Progenitor cell of endocrine pancreas (in vitro differentiated cells): ENCODE measurements at regions not wholly inside any gene's neighbourhood (a gene's known extent, or its start where the extent isn't known, plus 50 kb on each side); places are given as distances from the start of the nearest gene placed in this dataset.

Source experiments
- DNase-seq: peaks from one replicate; pipeline ENCODE4 v3.0.0; 2021; ENCODE audit warnings: low spot score; ENCODE audit not compliant: unreplicated experiment
- H3K27ac Mint-ChIP-seq: 2 replicates; pipeline ENCODE4 v1.8.0; 2021; ENCODE audit warnings: mild to moderate bottlenecking, moderate library complexity, mixed read lengths
- H3K27me3 Mint-ChIP-seq: 2 replicates; pipeline ENCODE4 v1.8.0; 2021; ENCODE audit warnings: mixed read lengths
- H3K36me3 Mint-ChIP-seq: 2 replicates; pipeline ENCODE4 v1.8.0; 2022; ENCODE audit warnings: mixed read lengths; ENCODE audit not compliant: insufficient read depth
- H3K4me1 Mint-ChIP-seq: 2 replicates; pipeline ENCODE4 v1.8.0; 2021; ENCODE audit warnings: low read depth, mixed read lengths
- H3K4me3 Mint-ChIP-seq: 2 replicates; pipeline ENCODE4 v1.8.0; 2021; ENCODE audit warnings: low read depth, mild to moderate bottlenecking, moderate library complexity, mixed read lengths
- H3K9me3 Mint-ChIP-seq: 2 replicates; pipeline ENCODE4 v1.8.0; 2021; ENCODE audit warnings: low read depth, mixed read lengths
- TF ChIP-seq, protein P1 (sequence below): fragments of 200-600 bp; sonication (generic); IDR thresholded peaks from one replicate; pipeline ENCODE4 v1.5.0; 2021; ENCODE audit warnings: antibody characterized with exemption, mild to moderate bottlenecking; ENCODE audit not compliant: unreplicated experiment

DNA sequence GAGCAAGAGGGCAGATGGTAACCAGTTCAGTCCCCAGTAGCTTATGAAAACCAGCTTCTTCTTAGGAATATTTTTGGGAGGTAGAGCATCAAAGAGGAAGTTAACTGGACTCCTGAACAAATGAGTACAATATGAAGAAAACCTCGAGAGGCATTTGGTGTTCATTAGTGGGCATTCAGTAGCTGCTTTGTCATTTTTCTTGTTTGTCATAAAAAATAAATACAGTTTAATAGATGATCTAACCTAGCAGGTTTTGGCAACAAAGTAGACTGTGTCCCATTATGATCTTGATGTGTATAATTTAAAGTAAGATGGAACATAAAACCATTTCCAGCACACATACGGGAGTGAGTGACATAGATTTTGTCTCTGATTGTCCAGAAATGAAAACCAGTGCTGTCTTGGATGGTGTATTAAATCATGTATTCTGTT, 173.1 kb downstream of the HS3ST3A1 start:
- DNase-seq = no peak
- Mint-ChIP-seq H3K9me3 (peaks cover 3% of the 10 kb centered on the region), H3K27me3 (no peaks in the 10 kb centered on the region), H3K36me3 (no peaks in the 10 kb centered on the region), H3K4me1 (peaks cover 11% of the 10 kb centered on the region), H3K27ac (no peak overlapping the region), H3K4me3 (no peak overlapping the region)
- TF ChIP-seq, protein P1, sequence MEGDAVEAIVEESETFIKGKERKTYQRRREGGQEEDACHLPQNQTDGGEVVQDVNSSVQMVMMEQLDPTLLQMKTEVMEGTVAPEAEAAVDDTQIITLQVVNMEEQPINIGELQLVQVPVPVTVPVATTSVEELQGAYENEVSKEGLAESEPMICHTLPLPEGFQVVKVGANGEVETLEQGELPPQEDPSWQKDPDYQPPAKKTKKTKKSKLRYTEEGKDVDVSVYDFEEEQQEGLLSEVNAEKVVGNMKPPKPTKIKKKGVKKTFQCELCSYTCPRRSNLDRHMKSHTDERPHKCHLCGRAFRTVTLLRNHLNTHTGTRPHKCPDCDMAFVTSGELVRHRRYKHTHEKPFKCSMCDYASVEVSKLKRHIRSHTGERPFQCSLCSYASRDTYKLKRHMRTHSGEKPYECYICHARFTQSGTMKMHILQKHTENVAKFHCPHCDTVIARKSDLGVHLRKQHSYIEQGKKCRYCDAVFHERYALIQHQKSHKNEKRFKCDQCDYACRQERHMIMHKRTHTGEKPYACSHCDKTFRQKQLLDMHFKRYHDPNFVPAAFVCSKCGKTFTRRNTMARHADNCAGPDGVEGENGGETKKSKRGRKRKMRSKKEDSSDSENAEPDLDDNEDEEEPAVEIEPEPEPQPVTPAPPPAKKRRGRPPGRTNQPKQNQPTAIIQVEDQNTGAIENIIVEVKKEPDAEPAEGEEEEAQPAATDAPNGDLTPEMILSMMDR = no peak

DNA sequence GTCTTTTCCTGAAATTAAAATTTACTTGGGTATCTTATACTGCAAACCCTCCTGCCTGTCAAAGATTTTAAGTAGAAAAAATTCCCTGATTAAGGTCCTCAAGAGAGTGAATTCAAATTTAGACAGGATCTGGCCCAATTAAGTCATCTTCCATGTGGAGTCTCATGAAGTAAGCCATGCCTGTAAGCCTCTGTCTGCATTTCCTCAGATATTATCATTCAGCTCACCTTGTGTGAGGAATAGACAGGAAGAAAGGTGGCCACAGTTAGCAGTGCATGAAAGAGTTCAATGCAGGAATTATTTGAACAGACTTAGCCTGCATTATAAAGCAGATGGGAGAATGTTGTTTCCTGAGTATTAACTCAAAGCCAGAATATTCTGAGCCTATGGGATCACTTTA, 174.7 kb downstream of the HS3ST3A1 start:
- H3K4me1 Mint-ChIP-seq = peaks cover 19% of the 10 kb centered on the region
- no peaks in the 10 kb centered on the region for H3K36me3 Mint-ChIP-seq
- H3K27ac Mint-ChIP-seq = no peak overlapping the region
- TF ChIP-seq, protein P1 = no peak
- no peak overlapping the region for H3K4me3 Mint-ChIP-seq
- H3K27me3 Mint-ChIP-seq = no peaks in the 10 kb centered on the region
- no peaks in the 10 kb centered on the region for H3K9me3 Mint-ChIP-seq
- DNase-seq = no peak

DNA sequence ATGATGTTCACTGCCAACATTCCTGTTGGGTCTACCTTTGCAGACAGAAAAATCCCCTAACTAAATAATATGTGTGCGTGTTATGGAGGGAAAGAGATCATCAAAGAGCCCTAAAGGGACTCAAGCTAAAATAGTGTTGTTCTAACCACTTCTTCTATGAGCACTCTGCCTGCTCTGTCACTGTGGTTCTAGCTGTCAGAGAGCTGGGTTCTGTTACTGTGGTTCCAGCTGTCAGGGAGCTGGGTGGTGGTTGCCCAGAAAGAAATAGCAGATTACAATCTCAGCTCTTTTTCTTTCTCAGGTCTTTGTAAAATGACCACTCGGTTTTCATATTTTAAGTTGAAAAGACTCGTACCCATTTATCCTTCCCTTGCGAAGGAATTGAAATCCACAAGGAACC, 176.3 kb downstream of the HS3ST3A1 start:
- no peak for DNase-seq
- Mint-ChIP-seq H3K9me3 (no peaks in the 10 kb centered on the region), H3K4me1 (peaks cover 19% of the 10 kb centered on the region), H3K27me3 (no peaks in the 10 kb centered on the region), H3K4me3 (no peak overlapping the region), H3K36me3 (no peaks in the 10 kb centered on the region), H3K27ac (no peak overlapping the region)
- TF ChIP-seq, protein P1 = no peak

DNA sequence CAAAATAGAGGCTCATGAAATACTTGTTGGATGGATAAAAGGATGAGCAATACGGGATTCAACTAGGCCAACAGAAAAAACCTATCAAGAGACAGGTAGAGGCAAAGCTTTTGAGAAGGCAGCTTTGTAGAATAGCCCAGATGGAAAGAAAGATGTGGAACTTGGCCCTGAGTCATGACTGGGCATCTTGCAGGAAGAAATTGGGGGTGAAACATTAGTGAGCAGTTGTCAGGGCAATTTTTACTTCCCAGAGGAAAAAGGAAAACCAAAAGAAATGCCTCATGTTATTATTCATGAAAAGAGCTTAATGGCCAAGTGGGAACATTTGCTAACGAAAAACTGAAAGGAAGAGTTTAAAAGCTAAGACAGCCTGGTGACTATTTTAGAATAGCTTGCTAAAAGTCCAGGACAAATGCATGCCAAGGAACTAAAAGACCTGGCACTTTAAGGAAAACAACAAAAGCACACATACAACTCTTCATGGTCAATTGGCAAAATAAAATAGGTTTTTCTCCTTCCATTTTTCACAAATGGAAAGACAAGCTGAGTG, 180.1 kb downstream of the HS3ST3A1 start:
- peaks cover 14% of the 10 kb centered on the region for H3K4me1 Mint-ChIP-seq
- H3K27me3 Mint-ChIP-seq = peaks cover 6% of the 10 kb centered on the region
- no peaks in the 10 kb centered on the region for H3K9me3 Mint-ChIP-seq
- TF ChIP-seq, protein P1 = no peak
- no peak for DNase-seq
- H3K27ac Mint-ChIP-seq = no peak overlapping the region
- H3K36me3 Mint-ChIP-seq = no peaks in the 10 kb centered on the region
- no peak overlapping the region for H3K4me3 Mint-ChIP-seq

DNA sequence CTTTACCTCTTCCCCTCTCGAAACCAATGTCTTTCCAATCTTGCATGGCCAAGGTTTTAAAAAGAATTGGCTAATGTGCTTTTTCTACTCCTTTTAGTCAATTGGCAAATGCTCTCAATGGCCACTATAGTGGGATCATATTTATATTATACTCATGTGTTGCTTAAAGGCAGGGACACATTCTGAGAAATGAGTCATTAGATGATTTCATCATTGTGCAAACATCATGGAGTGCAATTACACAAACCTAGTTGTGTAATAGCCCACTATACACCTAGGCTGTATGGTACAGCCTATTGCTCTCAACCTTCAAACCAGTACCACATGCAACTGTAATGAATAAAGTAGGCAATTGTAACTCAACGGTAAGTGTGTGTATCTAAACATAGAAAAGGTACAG, 180.9 kb downstream of the HS3ST3A1 start:
- H3K9me3 Mint-ChIP-seq = no peaks in the 10 kb centered on the region
- DNase-seq = no peak
- no peaks in the 10 kb centered on the region for H3K36me3 Mint-ChIP-seq
- H3K27me3 Mint-ChIP-seq = peaks cover 8% of the 10 kb centered on the region
- H3K4me1 Mint-ChIP-seq = peaks cover 20% of the 10 kb centered on the region
- TF ChIP-seq, protein P1 = no peak
- no peak overlapping the region for H3K27ac Mint-ChIP-seq
- no peak overlapping the region for H3K4me3 Mint-ChIP-seq
